ENCODE measurements at regions not wholly inside any gene's neighbourhood (a gene's known extent, or its start where the extent isn't known, plus 50 kb on each side); places are given as distances from the start of the nearest gene placed in this dataset.
A peak's percentile ranks its signal among the peaks of the same experiment; 100 is the strongest.

DNA sequence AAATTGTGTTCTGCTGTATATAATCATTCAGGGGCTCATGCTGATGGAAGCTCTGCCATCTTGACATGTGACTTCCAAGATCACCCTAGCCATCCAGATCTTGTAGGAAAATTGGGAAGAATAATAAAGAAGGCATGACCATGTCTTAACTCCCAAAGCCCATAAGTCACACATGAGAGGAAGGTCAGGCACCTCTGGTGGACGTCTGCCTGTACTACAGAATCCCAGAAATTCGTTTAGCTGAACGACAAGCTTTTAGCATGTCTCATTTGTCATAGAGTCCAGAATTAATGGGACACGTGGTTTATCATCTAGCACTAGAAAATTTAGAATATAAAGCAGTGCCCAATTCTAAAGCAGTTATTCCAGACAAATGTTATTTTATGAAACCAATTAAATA lies 212.7 kb downstream of the CENPC start:
- TF ChIP-seq, protein P1, sequence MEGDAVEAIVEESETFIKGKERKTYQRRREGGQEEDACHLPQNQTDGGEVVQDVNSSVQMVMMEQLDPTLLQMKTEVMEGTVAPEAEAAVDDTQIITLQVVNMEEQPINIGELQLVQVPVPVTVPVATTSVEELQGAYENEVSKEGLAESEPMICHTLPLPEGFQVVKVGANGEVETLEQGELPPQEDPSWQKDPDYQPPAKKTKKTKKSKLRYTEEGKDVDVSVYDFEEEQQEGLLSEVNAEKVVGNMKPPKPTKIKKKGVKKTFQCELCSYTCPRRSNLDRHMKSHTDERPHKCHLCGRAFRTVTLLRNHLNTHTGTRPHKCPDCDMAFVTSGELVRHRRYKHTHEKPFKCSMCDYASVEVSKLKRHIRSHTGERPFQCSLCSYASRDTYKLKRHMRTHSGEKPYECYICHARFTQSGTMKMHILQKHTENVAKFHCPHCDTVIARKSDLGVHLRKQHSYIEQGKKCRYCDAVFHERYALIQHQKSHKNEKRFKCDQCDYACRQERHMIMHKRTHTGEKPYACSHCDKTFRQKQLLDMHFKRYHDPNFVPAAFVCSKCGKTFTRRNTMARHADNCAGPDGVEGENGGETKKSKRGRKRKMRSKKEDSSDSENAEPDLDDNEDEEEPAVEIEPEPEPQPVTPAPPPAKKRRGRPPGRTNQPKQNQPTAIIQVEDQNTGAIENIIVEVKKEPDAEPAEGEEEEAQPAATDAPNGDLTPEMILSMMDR (IDR thresholded peaks at IDR 0.05) = peak in 1 of 7 experiments; percentile 22
- TF ChIP-seq POLR2AphosphoS5 (IDR thresholded peaks at IDR 0.05) (no peak), POLR2A (IDR thresholded peaks at IDR 0.05) (no peak)
